HL-60 (cell line): ENCODE measurements at regions not wholly inside any gene's neighbourhood (a gene's known extent, or its start where the extent isn't known, plus 50 kb on each side); places are given as distances from the start of the nearest gene placed in this dataset.

ENCODE experiments used
- DNase-seq, 2 experiments: peaks; one replicate each; pipeline ENCODE4 v3.0.0-alpha.2; 2010 to 2020; ENCODE audit warnings: low read depth in 1 of 2, low spot score in 1 of 2
- H3K27ac ChIP-seq: fragments of 250-450 bp; sonication (Bioruptor Pico); replicated peaks from 2 replicates; pipeline ENCODE4 v1.5.1; 2020; ENCODE audit warnings: mild to moderate bottlenecking, moderate library complexity
- H3K27me3 ChIP-seq: fragments of 250-450 bp; sonication (Bioruptor Pico); 2 replicates; pipeline ENCODE4 v1.5.1; 2021; ENCODE audit warnings: mild to moderate bottlenecking, moderate library complexity; ENCODE audit not compliant: insufficient read depth, poor library complexity, severe bottlenecking
- H3K4me3 ChIP-seq: replicated peaks from 2 replicates; pipeline ENCODE4 v1.5.1; 2011; ENCODE audit warnings: mild to moderate bottlenecking, control low read depth, low read length; ENCODE audit not compliant: insufficient read depth
- GABPA ChIP-seq: IDR thresholded peaks from 2 replicates; pipeline ENCODE4 v1.6.1; 2012; ENCODE audit warnings: low read depth
- POLR2AphosphoS5 ChIP-seq: IDR thresholded peaks from 2 replicates; pipeline ENCODE4 v1.6.1; 2012; ENCODE audit warnings: low read depth
- SPI1 ChIP-seq: IDR thresholded peaks from 2 replicates; pipeline ENCODE4 v1.6.1; 2012; ENCODE audit warnings: low read depth, mild to moderate bottlenecking, borderline replicate concordance
- TF ChIP-seq, protein P1 (sequence below): IDR thresholded peaks from 2 replicates; pipeline ENCODE4 v1.6.1; 2012; ENCODE audit warnings: low read depth; ENCODE audit not compliant: insufficient replicate concordance
- TF ChIP-seq, protein P2 (sequence below): IDR thresholded peaks from one replicate; pipeline ENCODE4 v1.5.1; 2011; ENCODE audit warnings: low read length, control low read depth, inconsistent platforms; ENCODE audit not compliant: insufficient read depth

DNA sequence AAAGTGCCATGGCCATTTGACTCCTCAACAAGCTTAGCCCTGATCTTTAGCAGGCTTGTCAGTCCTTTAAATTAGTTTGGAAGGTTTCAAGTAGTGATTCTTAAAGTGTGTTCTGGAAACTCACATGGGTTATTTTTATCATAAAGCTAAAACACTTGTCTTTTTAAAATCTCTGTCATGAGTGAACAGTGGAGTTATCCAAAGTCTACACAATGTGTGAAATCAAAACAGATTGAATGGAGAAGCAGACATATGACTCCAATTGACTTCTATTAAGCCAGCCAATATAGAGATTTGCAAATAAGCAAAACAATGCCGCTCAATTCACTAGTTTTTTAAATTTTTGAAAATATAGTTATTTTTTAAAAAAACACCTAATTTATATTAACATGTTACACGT is 53.3 kb upstream of the SORCS3 start:
- Histone ChIP-seq H3K27ac (no peak overlapping the region), H3K27me3 (no peaks in the 10 kb centered on the region), H3K4me3 (no peak overlapping the region)
- TF ChIP-seq, protein P1, sequence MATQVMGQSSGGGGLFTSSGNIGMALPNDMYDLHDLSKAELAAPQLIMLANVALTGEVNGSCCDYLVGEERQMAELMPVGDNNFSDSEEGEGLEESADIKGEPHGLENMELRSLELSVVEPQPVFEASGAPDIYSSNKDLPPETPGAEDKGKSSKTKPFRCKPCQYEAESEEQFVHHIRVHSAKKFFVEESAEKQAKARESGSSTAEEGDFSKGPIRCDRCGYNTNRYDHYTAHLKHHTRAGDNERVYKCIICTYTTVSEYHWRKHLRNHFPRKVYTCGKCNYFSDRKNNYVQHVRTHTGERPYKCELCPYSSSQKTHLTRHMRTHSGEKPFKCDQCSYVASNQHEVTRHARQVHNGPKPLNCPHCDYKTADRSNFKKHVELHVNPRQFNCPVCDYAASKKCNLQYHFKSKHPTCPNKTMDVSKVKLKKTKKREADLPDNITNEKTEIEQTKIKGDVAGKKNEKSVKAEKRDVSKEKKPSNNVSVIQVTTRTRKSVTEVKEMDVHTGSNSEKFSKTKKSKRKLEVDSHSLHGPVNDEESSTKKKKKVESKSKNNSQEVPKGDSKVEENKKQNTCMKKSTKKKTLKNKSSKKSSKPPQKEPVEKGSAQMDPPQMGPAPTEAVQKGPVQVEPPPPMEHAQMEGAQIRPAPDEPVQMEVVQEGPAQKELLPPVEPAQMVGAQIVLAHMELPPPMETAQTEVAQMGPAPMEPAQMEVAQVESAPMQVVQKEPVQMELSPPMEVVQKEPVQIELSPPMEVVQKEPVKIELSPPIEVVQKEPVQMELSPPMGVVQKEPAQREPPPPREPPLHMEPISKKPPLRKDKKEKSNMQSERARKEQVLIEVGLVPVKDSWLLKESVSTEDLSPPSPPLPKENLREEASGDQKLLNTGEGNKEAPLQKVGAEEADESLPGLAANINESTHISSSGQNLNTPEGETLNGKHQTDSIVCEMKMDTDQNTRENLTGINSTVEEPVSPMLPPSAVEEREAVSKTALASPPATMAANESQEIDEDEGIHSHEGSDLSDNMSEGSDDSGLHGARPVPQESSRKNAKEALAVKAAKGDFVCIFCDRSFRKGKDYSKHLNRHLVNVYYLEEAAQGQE, result no peak
- TF ChIP-seq GABPA (no peak), POLR2AphosphoS5 (no peak), SPI1 (no peak)
- TF ChIP-seq, protein P2, sequence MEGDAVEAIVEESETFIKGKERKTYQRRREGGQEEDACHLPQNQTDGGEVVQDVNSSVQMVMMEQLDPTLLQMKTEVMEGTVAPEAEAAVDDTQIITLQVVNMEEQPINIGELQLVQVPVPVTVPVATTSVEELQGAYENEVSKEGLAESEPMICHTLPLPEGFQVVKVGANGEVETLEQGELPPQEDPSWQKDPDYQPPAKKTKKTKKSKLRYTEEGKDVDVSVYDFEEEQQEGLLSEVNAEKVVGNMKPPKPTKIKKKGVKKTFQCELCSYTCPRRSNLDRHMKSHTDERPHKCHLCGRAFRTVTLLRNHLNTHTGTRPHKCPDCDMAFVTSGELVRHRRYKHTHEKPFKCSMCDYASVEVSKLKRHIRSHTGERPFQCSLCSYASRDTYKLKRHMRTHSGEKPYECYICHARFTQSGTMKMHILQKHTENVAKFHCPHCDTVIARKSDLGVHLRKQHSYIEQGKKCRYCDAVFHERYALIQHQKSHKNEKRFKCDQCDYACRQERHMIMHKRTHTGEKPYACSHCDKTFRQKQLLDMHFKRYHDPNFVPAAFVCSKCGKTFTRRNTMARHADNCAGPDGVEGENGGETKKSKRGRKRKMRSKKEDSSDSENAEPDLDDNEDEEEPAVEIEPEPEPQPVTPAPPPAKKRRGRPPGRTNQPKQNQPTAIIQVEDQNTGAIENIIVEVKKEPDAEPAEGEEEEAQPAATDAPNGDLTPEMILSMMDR, result no peak
- DNase-seq, result no peak

DNA sequence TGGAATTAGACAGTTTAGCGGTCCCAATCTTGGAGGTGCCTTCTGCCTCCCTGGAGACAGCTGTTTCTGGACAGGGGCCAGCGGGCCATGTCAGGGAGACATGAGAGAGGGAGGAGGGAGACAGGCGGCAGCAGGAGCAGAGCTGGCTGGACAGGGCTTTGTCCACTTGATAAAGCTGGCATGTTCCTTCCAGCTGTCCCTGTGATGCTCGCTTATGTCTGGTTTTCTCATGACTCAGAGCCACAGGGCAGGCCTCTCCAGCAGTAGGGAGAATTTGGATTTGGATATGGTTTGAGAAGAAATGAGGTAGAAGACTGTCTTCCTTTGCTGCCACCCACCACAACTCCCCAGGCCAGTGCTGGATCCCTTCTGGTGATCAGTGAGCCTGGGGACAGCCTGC is 51.7 kb upstream of the SORCS3 start:
- Histone ChIP-seq H3K27me3 (peaks cover 2% of the 10 kb centered on the region), H3K4me3 (no peak overlapping the region), H3K27ac (no peak overlapping the region)
- TF ChIP-seq GABPA (no peak), POLR2AphosphoS5 (no peak), SPI1 (no peak)
- TF ChIP-seq, protein P1, result no peak
- TF ChIP-seq, protein P2, result no peak
- DNase-seq, result no peak

DNA sequence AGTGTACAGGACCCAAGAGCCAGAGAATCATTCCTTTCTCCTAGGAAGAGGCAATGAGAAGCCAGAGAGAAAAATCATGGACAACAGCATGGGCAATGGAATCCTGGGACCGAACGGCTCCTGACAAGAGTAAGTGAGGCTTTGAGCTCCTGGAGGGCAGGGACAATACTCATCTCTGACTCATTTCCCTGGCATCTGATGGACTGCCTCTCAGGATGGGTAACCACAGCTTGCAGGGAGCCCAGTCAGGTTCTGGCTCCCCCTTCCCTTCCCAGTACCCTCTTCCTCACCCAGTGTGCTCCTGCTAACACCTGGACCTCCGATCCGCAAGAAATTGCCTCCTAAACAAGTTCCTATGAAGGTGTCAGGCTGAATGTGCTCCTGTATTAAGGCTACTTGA is 51.2 kb upstream of the SORCS3 start:
- TF ChIP-seq GABPA, result no peak
- TF ChIP-seq, protein P2, result no peak
- no peak for TF ChIP-seq SPI1
- TF ChIP-seq POLR2AphosphoS5, result no peak
- TF ChIP-seq, protein P1, result no peak
- H3K27me3 ChIP-seq, result peaks cover 2% of the 10 kb centered on the region
- no peak overlapping the region for H3K27ac ChIP-seq
- H3K4me3 ChIP-seq, result no peak overlapping the region
- DNase-seq, result no peak
